CD14-positive monocyte (primary cell): ENCODE measurements at regions not wholly inside any gene's neighbourhood (a gene's known extent, or its start where the extent isn't known, plus 50 kb on each side); places are given as distances from the start of the nearest gene placed in this dataset.
"Not testable (repeated sequence)": the region's sequence is repeated elsewhere in the genome, so short reads cannot be mapped to it uniquely, and the experiment has no call there.

Source experiments
- DNase-seq, 3 donors: peaks; one replicate each; pipeline ENCODE4 v3.0.0-alpha.2; 2011 to 2022
- H2AFZ ChIP-seq: 2 replicates; pipeline ENCODE4 v1.6.0; 2012; ENCODE audit warnings: mild to moderate bottlenecking, low read depth, low read length, inconsistent platforms; ENCODE audit not compliant: insufficient read depth, poor library complexity, severe bottlenecking
- H3K27ac ChIP-seq, 2 donors: 1 replicate in 1 of 2; 2 replicates in 1 of 2; pipeline ENCODE4 v1.5.1; 2012 to 2013; ENCODE audit warnings: low read length in 2 of 2, control low read depth in 1 of 2, inconsistent platforms in 1 of 2, low read depth in 1 of 2, mild to moderate bottlenecking in 1 of 2
- H3K27me3 ChIP-seq, 2 donors: one replicate each; pipeline versions ENCODE4 v1.6.0 to v1.6.1; 2011 to 2013; ENCODE audit warnings: low read length in 2 of 2; ENCODE audit not compliant: control insufficient read depth in 2 of 2, insufficient read depth in 2 of 2
- H3K36me3 ChIP-seq, 2 donors: replicated peaks in 1 of 2; 1 replicate in 1 of 2; 2 replicates in 1 of 2; pipeline versions ENCODE4 v1.5.1 to v1.6.1; 2012 to 2013; ENCODE audit warnings: low read length in 2 of 2, control low read depth in 1 of 2, inconsistent platforms in 1 of 2, mild to moderate bottlenecking in 1 of 2; ENCODE audit not compliant: insufficient read depth in 2 of 2, control insufficient read depth in 1 of 2
- H3K4me1 ChIP-seq, 2 donors: 1 replicate in 1 of 2; 2 replicates in 1 of 2; pipeline versions ENCODE4 v1.5.1 to v1.6.1; 2012 to 2013; ENCODE audit warnings: low read length in 2 of 2, control low read depth in 1 of 2, inconsistent platforms in 1 of 2, mild to moderate bottlenecking in 1 of 2, moderate library complexity in 1 of 2; ENCODE audit not compliant: insufficient read depth in 2 of 2, control insufficient read depth in 1 of 2
- H3K4me2 ChIP-seq: replicated peaks from 2 replicates; pipeline ENCODE3; 2012; ENCODE audit warnings: low read length, moderate library complexity, mild to moderate bottlenecking; ENCODE audit not compliant: poor library complexity, severe bottlenecking; ENCODE audit errors: extremely low read depth
- H3K4me3 ChIP-seq, 3 experiments: fragments of 200-600 bp in 1 of 3; sonication (generic) in 1 of 3; replicated peaks in 1 of 3; 1 replicate in 2 of 3; 2 replicates in 1 of 3; pipeline ENCODE4 v1.5.1; 2011 to 2013; ENCODE audit warnings: low read length in 3 of 3, mild to moderate bottlenecking in 3 of 3, control low read depth in 2 of 3, low read depth in 2 of 3, inconsistent platforms in 1 of 3, moderate library complexity in 1 of 3
- H3K79me2 ChIP-seq: 2 replicates; pipeline ENCODE4 v1.6.0; 2012; ENCODE audit warnings: mild to moderate bottlenecking, control low read depth, inconsistent platforms, low read length, moderate library complexity; ENCODE audit not compliant: insufficient read depth
- H3K9ac ChIP-seq: 2 replicates; pipeline ENCODE4 v1.6.0; 2017; ENCODE audit warnings: low read length, mild to moderate bottlenecking; ENCODE audit not compliant: insufficient read depth, poor library complexity, severe bottlenecking
- H3K9me3 ChIP-seq, 2 donors: replicated peaks in 1 of 2; 1 replicate in 1 of 2; 2 replicates in 1 of 2; pipeline versions ENCODE4 v1.5.1 to v1.6.1; 2012 to 2013; ENCODE audit warnings: low read length in 2 of 2, control low read depth in 1 of 2; ENCODE audit not compliant: control insufficient read depth in 1 of 2, insufficient read depth in 1 of 2
- H4K20me1 ChIP-seq: 2 replicates; pipeline ENCODE4 v1.6.0; 2012; ENCODE audit warnings: mild to moderate bottlenecking, low read length, control low read depth, moderate library complexity; ENCODE audit not compliant: insufficient read depth
- H3K27ac Mint-ChIP-seq, 7 donors: one replicate each; pipeline ENCODE4 v1.8.0; 2020; ENCODE audit warnings: mild to moderate bottlenecking in 7 of 7, mixed read lengths in 7 of 7, moderate library complexity in 6 of 7, inconsistent platforms in 2 of 7
- H3K27me3 Mint-ChIP-seq, 3 donors: one replicate each; pipeline ENCODE4 v1.8.0; 2021 to 2022; ENCODE audit warnings: low read depth in 3 of 3, mild to moderate bottlenecking in 3 of 3, mixed read lengths in 3 of 3, moderate library complexity in 3 of 3, inconsistent platforms in 1 of 3
- H3K36me3 Mint-ChIP-seq, 2 donors: one replicate each; pipeline ENCODE4 v1.8.0; 2020; ENCODE audit warnings: mixed read lengths in 2 of 2, inconsistent platforms in 1 of 2, mild to moderate bottlenecking in 1 of 2
- H3K4me1 Mint-ChIP-seq: one replicate; pipeline ENCODE4 v1.8.0; 2020; ENCODE audit warnings: mild to moderate bottlenecking, mixed read lengths
- H3K4me3 Mint-ChIP-seq, 2 donors: one replicate each; pipeline ENCODE4 v1.8.0; 2020; ENCODE audit warnings: mild to moderate bottlenecking in 2 of 2, mixed read lengths in 2 of 2, moderate library complexity in 1 of 2
- H3K9me3 Mint-ChIP-seq, 7 donors: one replicate each; pipeline ENCODE4 v1.8.0; 2020 to 2022; ENCODE audit warnings: mixed read lengths in 7 of 7, mild to moderate bottlenecking in 6 of 7, moderate library complexity in 6 of 7, inconsistent platforms in 2 of 7
- WGBS: methylation state at CpG from one replicate; pipeline ENCODE4 v1.1.5; 2013; ENCODE audit warnings: missing lambda C conversion rate; ENCODE audit not compliant: insufficient coverage; 5-methylcytosine and 5-hydroxymethylcytosine counted together
- intact Hi-C, 2 donors: fragments of 100-400 bp; cut with micrococcal nuclease; formaldehyde crosslinking; loops; one replicate each; pipeline versions ENCODE4 v1.15.0 to v1.15.1; 2023

GRCh38 chr9:63912451-63912850, 1372.6 kb downstream of the FOXD4L5 start:
- H3K4me2 ChIP-seq, H3K79me2 ChIP-seq, H3K27ac ChIP-seq, H3K27me3 Mint-ChIP-seq, H2AFZ ChIP-seq, H3K4me3 Mint-ChIP-seq, H3K4me1 Mint-ChIP-seq, H3K36me3 Mint-ChIP-seq, H3K27ac Mint-ChIP-seq, intact Hi-C loops, H3K27me3 ChIP-seq, H4K20me1 ChIP-seq, H3K36me3 ChIP-seq, DNase-seq, H3K4me3 ChIP-seq, H3K9ac ChIP-seq, H3K4me1 ChIP-seq: not testable (repeated sequence)
- peaks cover 17 to 20% of the 10 kb centered on the region in 2 donors for H3K9me3 ChIP-seq
- WGBS: 93% methylated on average over 4 of the region's 6 CpGs
- H3K9me3 Mint-ChIP-seq: peaks cover 17 to 37% (median 22%) of the 10 kb centered on the region in 7 donors

GRCh38 chr9:63909076-63909475, 1375.9 kb downstream of the FOXD4L5 start:
- H3K27me3 Mint-ChIP-seq, H4K20me1 ChIP-seq, H3K9ac ChIP-seq, H2AFZ ChIP-seq, H3K36me3 ChIP-seq, H3K4me1 ChIP-seq, H3K27me3 ChIP-seq, H3K79me2 ChIP-seq, H3K4me2 ChIP-seq, H3K27ac Mint-ChIP-seq, H3K4me1 Mint-ChIP-seq, DNase-seq, intact Hi-C loops, H3K4me3 ChIP-seq, H3K27ac ChIP-seq, H3K36me3 Mint-ChIP-seq, H3K4me3 Mint-ChIP-seq: not testable (repeated sequence)
- H3K9me3 Mint-ChIP-seq: peaks cover 11 to 34% (median 25%) of the 10 kb centered on the region in 7 donors
- H3K9me3 ChIP-seq: peaks cover 11 to 25% of the 10 kb centered on the region in 2 donors
- WGBS: no CpG with 5 or more reads among the region's 3 CpGs

- intact Hi-C loops, H3K27ac ChIP-seq, H3K79me2 ChIP-seq, H3K4me3 ChIP-seq, H3K4me2 ChIP-seq, H3K9ac ChIP-seq, H3K4me3 Mint-ChIP-seq, H3K4me1 ChIP-seq, H3K27ac Mint-ChIP-seq, H3K36me3 Mint-ChIP-seq, H4K20me1 ChIP-seq, H3K27me3 Mint-ChIP-seq, H2AFZ ChIP-seq, H3K36me3 ChIP-seq, DNase-seq, H3K27me3 ChIP-seq, H3K4me1 Mint-ChIP-seq: not testable (repeated sequence)
- H3K9me3 ChIP-seq: peaks cover 20 to 33% of the 10 kb centered on the region in 2 donors
- 90% methylated on average over 14 of the region's 16 CpGs for WGBS
- peaks cover 12 to 34% (median 19%) of the 10 kb centered on the region in 7 donors for H3K9me3 Mint-ChIP-seq
Observed at GRCh38 chr9:63899637-63900190, 1385.3 kb downstream of the FOXD4L5 start.
